Endothelial cell of umbilical vein (primary cell): ENCODE measurements at regions not wholly inside any gene's neighbourhood (a gene's known extent, or its start where the extent isn't known, plus 50 kb on each side); places are given as distances from the start of the nearest gene placed in this dataset.

Experiments used
- BruUV-seq: library from RNA; stranded (reverse); fragments of 400-500 nt; replicated peaks from 2 replicates; lab custom pipeline; 2021; lab: Mats Ljungman, UMichigan
- CTCF ChIA-PET: fragments of 300-600, 350-600 bp; sonication (Branson Sonifier 250); formaldehyde crosslinking; loops from one replicate; lab custom pipeline; 2021; ENCODE audit warnings: antibody characterized with exemption, inconsistent platforms; lab: Charles Lee
- POLR2A ChIA-PET: fragments of 300-600, 350-600 bp; sonication (Branson Sonifier 250); formaldehyde crosslinking; loops from one replicate; lab custom pipeline; 2021; ENCODE audit warnings: antibody characterized with exemption, inconsistent platforms; lab: Charles Lee
- DNase-seq: peaks from one replicate; pipeline ENCODE4 v3.0.0-alpha.2; 2011; ENCODE audit warnings: low read depth, low spot score
- FAIRE-seq: peaks from 2 replicates; lab custom pipeline; 2011; peaks lifted over from hg19 to GRCh38; lab: Jason Lieb, UNC
- H2AFZ ChIP-seq: 2 replicates; pipeline ENCODE4 v1.6.0; 2012; ENCODE audit warnings: low read depth, low read length, control low read depth, inconsistent platforms
- H3K27ac ChIP-seq: 2 replicates; pipeline ENCODE4 v1.5.1; 2011; ENCODE audit warnings: low read depth, mild to moderate bottlenecking, control low read depth, low read length, moderate library complexity; ENCODE audit not compliant: insufficient read depth
- H3K27me3 ChIP-seq, 2 experiments: 2 replicates each; pipeline versions ENCODE4 v1.6.0 to v1.6.1; 2011; ENCODE audit warnings: low read length in 2 of 2, mixed read lengths in 1 of 2; ENCODE audit not compliant: control insufficient read depth in 2 of 2, insufficient read depth in 2 of 2
- H3K36me3 ChIP-seq, 2 experiments: 2 replicates in 1 of 2; 3 replicates in 1 of 2; pipeline ENCODE4 v1.5.1; 2011; ENCODE audit warnings: low read length in 2 of 2, mild to moderate bottlenecking in 1 of 2, moderate library complexity in 1 of 2; ENCODE audit not compliant: control insufficient read depth in 2 of 2, insufficient read depth in 2 of 2; ENCODE audit errors: extremely low read depth in 1 of 2
- H3K4me1 ChIP-seq: 3 replicates; pipeline ENCODE4 v1.5.1; 2011; ENCODE audit warnings: mild to moderate bottlenecking, low read length; ENCODE audit not compliant: control insufficient read depth, insufficient read depth; ENCODE audit errors: extremely low read depth
- H3K4me2 ChIP-seq: 2 replicates; pipeline ENCODE4 v1.6.1; 2011; ENCODE audit warnings: low read length, control low read depth, mixed read lengths; ENCODE audit not compliant: insufficient read depth
- H3K4me3 ChIP-seq, 3 experiments: fragments of 200-600 bp in 1 of 3; sonication (generic), shearing (Covaris generic) in 1 of 3; replicated peaks in 1 of 3; 2 replicates each; pipeline ENCODE4 v1.5.1; 2011 to 2016; ENCODE audit warnings: control low read depth in 3 of 3, low read length in 3 of 3, mild to moderate bottlenecking in 2 of 3, inconsistent platforms in 1 of 3, low read depth in 1 of 3, moderate library complexity in 1 of 3; ENCODE audit not compliant: insufficient read depth in 1 of 3
- H3K79me2 ChIP-seq: 2 replicates; pipeline ENCODE4 v1.6.0; 2012; ENCODE audit warnings: low read length, inconsistent platforms; ENCODE audit not compliant: control insufficient read depth, insufficient read depth
- H3K9ac ChIP-seq: replicated peaks from 2 replicates; pipeline ENCODE3; 2011; ENCODE audit warnings: low read length, control low read depth; ENCODE audit not compliant: insufficient read depth; ENCODE audit errors: extremely low read depth
- H3K9me1 ChIP-seq: replicated peaks from 3 replicates; pipeline ENCODE4 v1.6.0; 2011; ENCODE audit warnings: mild to moderate bottlenecking, low read length; ENCODE audit not compliant: control insufficient read depth, insufficient read depth; ENCODE audit errors: extremely low read depth
- H3K9me3 ChIP-seq: replicated peaks from 2 replicates; pipeline ENCODE4 v1.5.1; 2012; ENCODE audit warnings: low read length, inconsistent platforms; ENCODE audit not compliant: control insufficient read depth, insufficient read depth
- H4K20me1 ChIP-seq: replicated peaks from 2 replicates; pipeline ENCODE3; 2011; ENCODE audit warnings: mild to moderate bottlenecking, low read length; ENCODE audit not compliant: control insufficient read depth, insufficient read depth; ENCODE audit errors: extremely low read depth
- CTCF ChIP-seq, 2 donors: IDR thresholded peaks; 1 replicate in 1 of 2; 2 replicates in 1 of 2; pipeline ENCODE4 v1.5.1; 2011; ENCODE audit warnings: low read length in 2 of 2, mild to moderate bottlenecking in 2 of 2, moderate library complexity in 2 of 2, control low read depth in 1 of 2, inconsistent platforms in 1 of 2, low read depth in 1 of 2; ENCODE audit not compliant: insufficient read depth in 1 of 2; ENCODE audit errors: extremely low read depth in 1 of 2
- EZH2 ChIP-seq: IDR thresholded peaks from 2 replicates; pipeline ENCODE4 v1.6.1; 2012; ENCODE audit warnings: borderline replicate concordance, low read depth, mild to moderate bottlenecking, moderate library complexity, low read length, inconsistent platforms; ENCODE audit not compliant: severe bottlenecking
- FOS ChIP-seq: IDR thresholded peaks from 2 replicates; pipeline ENCODE4 v1.6.1; 2011; ENCODE audit warnings: mild to moderate bottlenecking, low read length, moderate library complexity, borderline replicate concordance; ENCODE audit not compliant: insufficient read depth
- GATA2 ChIP-seq: IDR thresholded peaks from 2 replicates; pipeline ENCODE4 v1.7.0; 2011; ENCODE audit warnings: low read depth, mild to moderate bottlenecking, moderate library complexity, mixed read lengths, low read length; ENCODE audit not compliant: insufficient read length, insufficient read depth
- JUN ChIP-seq: IDR thresholded peaks from 2 replicates; pipeline ENCODE4 v1.6.1; 2011; ENCODE audit warnings: borderline replicate concordance, low read depth; ENCODE audit not compliant: insufficient read length, insufficient read depth
- MAX ChIP-seq: IDR thresholded peaks from 2 replicates; pipeline ENCODE4 v1.6.1; 2011; ENCODE audit not compliant: insufficient read depth, insufficient read length
- MYC ChIP-seq: IDR thresholded peaks from one replicate; pipeline ENCODE4 v1.6.1; 2011; ENCODE audit warnings: mild to moderate bottlenecking, low read depth, low read length
- POLR2A ChIP-seq: IDR thresholded peaks from 2 replicates; pipeline ENCODE4 v1.6.1; 2012; ENCODE audit warnings: low read depth, mild to moderate bottlenecking, control low read depth, low read length
- POLR2AphosphoS5 ChIP-seq: IDR thresholded peaks from 2 replicates; pipeline ENCODE4 v1.6.1; 2012; ENCODE audit warnings: low read depth, mild to moderate bottlenecking, control low read depth, low read length, moderate library complexity; ENCODE audit not compliant: insufficient read depth
- dilution Hi-C: fragments of 300-500 bp; cut with MboI; formaldehyde crosslinking; loops from one replicate; pipeline ENCODE4 v1.15.0; 2019; ENCODE audit warnings: low sequenced_read_pairs; ENCODE audit not compliant: extremely low pct_ligation_motif_present
- intact Hi-C: fragments of 100-400 bp; cut with micrococcal nuclease; formaldehyde crosslinking; loops from one replicate; pipeline ENCODE4 v1.10.0; 2022

GRCh38 chr12:61452076-61452475 lies 808.1 kb upstream of the USP15 start:
- no peaks in the 10 kb centered on the region for H4K20me1 ChIP-seq
- H3K27me3 ChIP-seq: no peaks in the 10 kb centered on the region
- dilution Hi-C loops (no loop called here), intact Hi-C loops (no loop called here)
- BruUV-seq: no TSS peak
- no peak overlapping the region for H3K9ac ChIP-seq
- POLR2A ChIA-PET: no interaction called here
- H3K27ac ChIP-seq: no peak overlapping the region
- H3K4me3 ChIP-seq: no peak overlapping the region
- DNase-seq: no peak
- H3K36me3 ChIP-seq: no peaks in the 10 kb centered on the region
- no peak overlapping the region for H3K4me2 ChIP-seq
- no peak for FAIRE-seq
- no peaks in the 10 kb centered on the region for H3K9me1 ChIP-seq
- TF ChIP-seq EZH2 (no peak), MYC (no peak), JUN (no peak), MAX (no peak), CTCF (IDR thresholded peaks at IDR 0.05; ENCODE audit: extremely low read depth in 1 of 2, insufficient read depth in 1 of 2, low read depth in 1 of 2, low read length in 2 of 2) (no peak), FOS (no peak), POLR2AphosphoS5 (no peak), POLR2A (no peak), GATA2 (no peak)
- H3K79me2 ChIP-seq: no peaks in the 10 kb centered on the region
- H2AFZ ChIP-seq: no peak overlapping the region
- no peaks in the 10 kb centered on the region for H3K4me1 ChIP-seq
- CTCF ChIA-PET: no interaction called here
- H3K9me3 ChIP-seq: no peaks in the 10 kb centered on the region
